HG02981 (cell line): ENCODE measurements at regions not wholly inside any gene's neighbourhood (a gene's known extent, or its start where the extent isn't known, plus 50 kb on each side); places are given as distances from the start of the nearest gene placed in this dataset.
"Not testable (repeated sequence)": the region's sequence is repeated elsewhere in the genome, so short reads cannot be mapped to it uniquely, and the experiment has no call there.

ENCODE experiments used
- ATAC-seq: cut with Tn5 transposase; IDR thresholded peaks from one replicate; pipeline ENCODE4 v1.9.1; 2021; ENCODE audit warnings: mild to moderate bottlenecking, moderate library complexity; ENCODE audit not compliant: unreplicated experiment

- not testable (repeated sequence) for ATAC-seq
Measured at GRCh38 chr6:30807566-30807965, 63.2 kb upstream of the IER3 start.

- ATAC-seq, result no peak
Measured at GRCh38 chr6:30806581-30807183, 62.3 kb upstream of the IER3 start.

- ATAC-seq, result no peak
Measured at GRCh38 chr6:30804333-30804732, 60.0 kb upstream of the IER3 start.

GRCh38 chr6:30802731-30803130, 58.4 kb upstream of the IER3 start:
- ATAC-seq, result no peak

GRCh38 chr6:30801950-30802349, 57.6 kb upstream of the IER3 start:
- ATAC-seq, result no peak

GRCh38 chr6:30800871-30801270, 56.5 kb upstream of the IER3 start:
- no peak for ATAC-seq

GRCh38 chr6:30799210-30799609, 54.9 kb upstream of the IER3 start:
- no peak for ATAC-seq

GRCh38 chr6:30798494-30798893, 54.1 kb upstream of the IER3 start:
- no peak for ATAC-seq

- no peak for ATAC-seq
Measured at GRCh38 chr6:30795549-30796293, 51.4 kb upstream of the IER3 start.
